HL-60 (cell line): ENCODE measurements at regions not wholly inside any gene's neighbourhood (a gene's known extent, or its start where the extent isn't known, plus 50 kb on each side); places are given as distances from the start of the nearest gene placed in this dataset.

Experiments
- GABPA ChIP-seq: IDR thresholded peaks from 2 replicates; pipeline ENCODE4 v1.6.1; 2012; ENCODE audit warnings: low read depth
- POLR2AphosphoS5 ChIP-seq: IDR thresholded peaks from 2 replicates; pipeline ENCODE4 v1.6.1; 2012; ENCODE audit warnings: low read depth
- TF ChIP-seq, protein P1 (sequence below): IDR thresholded peaks from one replicate; pipeline ENCODE4 v1.5.1; 2011; ENCODE audit warnings: low read length, control low read depth, inconsistent platforms; ENCODE audit not compliant: insufficient read depth

GRCh38 chr2:123453046-123453700 is 571.9 kb upstream of the CNTNAP5 start:
- TF ChIP-seq GABPA (no peak), POLR2AphosphoS5 (no peak)
- TF ChIP-seq, protein P1, sequence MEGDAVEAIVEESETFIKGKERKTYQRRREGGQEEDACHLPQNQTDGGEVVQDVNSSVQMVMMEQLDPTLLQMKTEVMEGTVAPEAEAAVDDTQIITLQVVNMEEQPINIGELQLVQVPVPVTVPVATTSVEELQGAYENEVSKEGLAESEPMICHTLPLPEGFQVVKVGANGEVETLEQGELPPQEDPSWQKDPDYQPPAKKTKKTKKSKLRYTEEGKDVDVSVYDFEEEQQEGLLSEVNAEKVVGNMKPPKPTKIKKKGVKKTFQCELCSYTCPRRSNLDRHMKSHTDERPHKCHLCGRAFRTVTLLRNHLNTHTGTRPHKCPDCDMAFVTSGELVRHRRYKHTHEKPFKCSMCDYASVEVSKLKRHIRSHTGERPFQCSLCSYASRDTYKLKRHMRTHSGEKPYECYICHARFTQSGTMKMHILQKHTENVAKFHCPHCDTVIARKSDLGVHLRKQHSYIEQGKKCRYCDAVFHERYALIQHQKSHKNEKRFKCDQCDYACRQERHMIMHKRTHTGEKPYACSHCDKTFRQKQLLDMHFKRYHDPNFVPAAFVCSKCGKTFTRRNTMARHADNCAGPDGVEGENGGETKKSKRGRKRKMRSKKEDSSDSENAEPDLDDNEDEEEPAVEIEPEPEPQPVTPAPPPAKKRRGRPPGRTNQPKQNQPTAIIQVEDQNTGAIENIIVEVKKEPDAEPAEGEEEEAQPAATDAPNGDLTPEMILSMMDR: no peak
